ENCODE measurements at regions not wholly inside any gene's neighbourhood (a gene's known extent, or its start where the extent isn't known, plus 50 kb on each side); places are given as distances from the start of the nearest gene placed in this dataset.

DNA sequence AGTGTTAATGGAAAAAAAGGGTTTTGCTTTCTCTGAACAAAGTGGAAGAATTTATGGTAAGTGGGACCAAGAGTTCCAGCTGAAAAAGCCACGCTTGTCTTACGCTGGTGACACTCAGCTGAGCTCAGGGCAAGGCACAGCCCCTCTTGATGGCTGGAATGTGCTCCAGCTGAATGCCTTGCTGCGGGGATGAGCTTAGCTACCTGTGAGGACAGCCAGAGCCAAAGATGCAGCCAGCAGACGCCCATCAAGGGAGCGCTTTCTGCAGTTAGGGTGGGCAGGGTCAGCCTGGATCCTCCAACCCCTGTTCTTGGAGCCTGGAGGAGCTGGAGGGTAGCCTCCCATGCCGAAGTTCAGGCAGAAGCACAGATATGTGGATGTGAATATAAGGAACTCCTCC lies 191.4 kb downstream of the SCP2D1 start:
- TF ChIP-seq POLR2A (IDR thresholded peaks at IDR 0.05) = no peak
- TF ChIP-seq, protein P1, sequence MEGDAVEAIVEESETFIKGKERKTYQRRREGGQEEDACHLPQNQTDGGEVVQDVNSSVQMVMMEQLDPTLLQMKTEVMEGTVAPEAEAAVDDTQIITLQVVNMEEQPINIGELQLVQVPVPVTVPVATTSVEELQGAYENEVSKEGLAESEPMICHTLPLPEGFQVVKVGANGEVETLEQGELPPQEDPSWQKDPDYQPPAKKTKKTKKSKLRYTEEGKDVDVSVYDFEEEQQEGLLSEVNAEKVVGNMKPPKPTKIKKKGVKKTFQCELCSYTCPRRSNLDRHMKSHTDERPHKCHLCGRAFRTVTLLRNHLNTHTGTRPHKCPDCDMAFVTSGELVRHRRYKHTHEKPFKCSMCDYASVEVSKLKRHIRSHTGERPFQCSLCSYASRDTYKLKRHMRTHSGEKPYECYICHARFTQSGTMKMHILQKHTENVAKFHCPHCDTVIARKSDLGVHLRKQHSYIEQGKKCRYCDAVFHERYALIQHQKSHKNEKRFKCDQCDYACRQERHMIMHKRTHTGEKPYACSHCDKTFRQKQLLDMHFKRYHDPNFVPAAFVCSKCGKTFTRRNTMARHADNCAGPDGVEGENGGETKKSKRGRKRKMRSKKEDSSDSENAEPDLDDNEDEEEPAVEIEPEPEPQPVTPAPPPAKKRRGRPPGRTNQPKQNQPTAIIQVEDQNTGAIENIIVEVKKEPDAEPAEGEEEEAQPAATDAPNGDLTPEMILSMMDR (IDR thresholded peaks at IDR 0.05) = no peak

All from adrenal gland (tissue), 5 donors.